ENCODE measurements at regions not wholly inside any gene's neighbourhood (a gene's known extent, or its start where the extent isn't known, plus 50 kb on each side); places are given as distances from the start of the nearest gene placed in this dataset.

- H3K27ac ChIP-seq, result peak overlapping the region in 3 of 4 donors; percentile 58 to 71 (median 63)
- no peak overlapping the region for H3K4me3 ChIP-seq
- peaks cover 0 to 23% (median 0%) of the 10 kb centered on the region in 3 donors for H3K4me1 ChIP-seq
- no peak for TF ChIP-seq POLR2A (IDR thresholded peaks at IDR 0.05)
- TF ChIP-seq CTCF (IDR thresholded peaks at IDR 0.05), result no peak
- H3K27me3 ChIP-seq, result no peaks in the 10 kb centered on the region
- H3K9me3 ChIP-seq, result no peaks in the 10 kb centered on the region
- whole genome bisulfite sequencing, 2 donors, result 27 to 33% methylated on average over 3 of the region's 3 CpGs
- intact Hi-C loops (cut with DNase I), result no loop called here
- no peaks in the 10 kb centered on the region for H3K36me3 ChIP-seq
- no peak for DNase-seq
Measured at GRCh38 chr3:73805435-73805834, 180.7 kb upstream of the PDZRN3 start.

- no peak for DNase-seq
- H3K27me3 ChIP-seq, result no peaks in the 10 kb centered on the region
- peaks cover 0 to 20% (median 0%) of the 10 kb centered on the region in 3 donors for H3K4me1 ChIP-seq
- no peak overlapping the region for H3K4me3 ChIP-seq
- TF ChIP-seq CTCF (IDR thresholded peaks at IDR 0.05), result no peak
- no peak for TF ChIP-seq POLR2A (IDR thresholded peaks at IDR 0.05)
- no peaks in the 10 kb centered on the region for H3K9me3 ChIP-seq
- WGBS, 2 donors, result 92 to 94% methylated on average over 6 of the region's 6 CpGs
- peak overlapping the region in 1 of 4 donors; percentile 63 for H3K27ac ChIP-seq
- intact Hi-C loops (cut with DNase I), result no loop called here
- H3K36me3 ChIP-seq, result no peaks in the 10 kb centered on the region
Measured at GRCh38 chr3:73804204-73804603, 179.5 kb upstream of the PDZRN3 start.

- Histone ChIP-seq H3K4me1 (peaks cover 0 to 9% (median 0%) of the 10 kb centered on the region in 3 donors), H3K27me3 (no peaks in the 10 kb centered on the region), H3K4me3 (no peak overlapping the region), H3K36me3 (no peaks in the 10 kb centered on the region), H3K27ac (no peak overlapping the region), H3K9me3 (no peaks in the 10 kb centered on the region)
- intact Hi-C loops (cut with DNase I), result no loop called here
- no peak for DNase-seq
- no peak for TF ChIP-seq CTCF (IDR thresholded peaks at IDR 0.05)
- no peak for TF ChIP-seq POLR2A (IDR thresholded peaks at IDR 0.05)
- 63 to 95% methylated on average over 2 of the region's 2 CpGs for WGBS, 2 donors
Measured at GRCh38 chr3:73801444-73801843, 176.7 kb upstream of the PDZRN3 start.

- WGBS, 2 donors, result 39 to 48% methylated on average over 1 of the region's 1 CpG
- no peak for DNase-seq
- intact Hi-C loops (cut with DNase I), result no loop called here
Measured at GRCh38 chr3:73797311-73797710, 172.6 kb upstream of the PDZRN3 start.

GRCh38 chr3:73796382-73796781 is 171.6 kb upstream of the PDZRN3 start:
- Histone ChIP-seq H3K27ac (no peak overlapping the region), H3K27me3 (no peaks in the 10 kb centered on the region), H3K4me1 (no peaks in the 10 kb centered on the region), H3K9me3 (no peaks in the 10 kb centered on the region), H3K4me3 (no peak overlapping the region), H3K36me3 (no peaks in the 10 kb centered on the region)
- no peak for TF ChIP-seq POLR2A (IDR thresholded peaks at IDR 0.05)
- no peak for TF ChIP-seq CTCF (IDR thresholded peaks at IDR 0.05)
- WGBS, 2 donors, result 52 to 67% methylated on average over 3 of the region's 3 CpGs
- intact Hi-C loops (cut with DNase I), result no loop called here
- no peak for DNase-seq

More at GRCh38 chr3:73797311-73797710, 172.6 kb upstream of the PDZRN3 start:
- Histone ChIP-seq H3K36me3 (no peaks in the 10 kb centered on the region), H3K4me1 (no peaks in the 10 kb centered on the region), H3K9me3 (no peaks in the 10 kb centered on the region), H3K4me3 (no peak overlapping the region), H3K27ac (no peak overlapping the region), H3K27me3 (no peaks in the 10 kb centered on the region)
- no peak for TF ChIP-seq POLR2A (IDR thresholded peaks at IDR 0.05)
- TF ChIP-seq CTCF (IDR thresholded peaks at IDR 0.05), result no peak

Measured in esophagus squamous epithelium (tissue), 5 donors.